ENCODE measurements at regions not wholly inside any gene's neighbourhood (a gene's known extent, or its start where the extent isn't known, plus 50 kb on each side); places are given as distances from the start of the nearest gene placed in this dataset.

GRCh38 chr11:96472085-96472484 lies 82.3 kb downstream of the JRKL start:
- H2AFZ ChIP-seq (ENCODE audit: low read length), result no peak overlapping the region
- no peaks in the 10 kb centered on the region; the same call in 1 of the 2 replicates for H3K4me1 ChIP-seq (ENCODE audit: insufficient read depth, low read length)
- no peaks in the 10 kb centered on the region for H3K23me2 ChIP-seq (ENCODE audit: insufficient read length, low read depth, low read length, poor library complexity, severe bottlenecking)
- WGBS (ENCODE audit: extremely low coverage, insufficient read length, low lambda C conversion rate), result no CpG with 5 or more reads among the region's 1 CpG
- H3K4ac ChIP-seq (ENCODE audit: low read depth, low read length), result no peak overlapping the region
- H3K27ac ChIP-seq (ENCODE audit: insufficient read length, low read depth, low read length), result no peak overlapping the region
- H4K20me1 ChIP-seq (ENCODE audit: control insufficient read depth, insufficient read depth, insufficient read length), result no peaks in the 10 kb centered on the region
- no peak overlapping the region for H3T11ph ChIP-seq (ENCODE audit: low read length)
- H2AK5ac ChIP-seq (ENCODE audit: insufficient read length, low read length), result no peak overlapping the region
- Mint-ChIP-seq H3K36me3 (ENCODE audit: insufficient read depth in 1 of 3, low read depth in 3 of 3) (peaks cover 0 to 6% (median 4%) of the 10 kb centered on the region in 3 experiments; a peak in 2 of 7 replicates), H3K27ac (no peak overlapping the region), H3K27me3 (ENCODE audit: low read depth) (no peaks in the 10 kb centered on the region; the same call in 1 of the 2 replicates), H3K4me3 (no peak overlapping the region), H3K4me1 (no peaks in the 10 kb centered on the region), H3K9me3 (peaks cover 9 to 14% of the 10 kb centered on the region in 2 experiments)
- no peak overlapping the region for H2BK20ac ChIP-seq (ENCODE audit: low read depth, low read length, poor library complexity, severe bottlenecking)
- no peak overlapping the region for H3K18ac ChIP-seq (ENCODE audit: insufficient read length, low read depth, low read length)
- H4K5ac ChIP-seq (ENCODE audit: insufficient read length, low read depth, low read length), result no peak overlapping the region
- no peak overlapping the region for H2BK15ac ChIP-seq (ENCODE audit: low read depth, low read length)
- H3K27me3 ChIP-seq (ENCODE audit: insufficient read depth, low read length), result no peaks in the 10 kb centered on the region
- no peak overlapping the region for H2BK5ac ChIP-seq (ENCODE audit: insufficient read length, low read length)
- no peak overlapping the region for H2BK120ac ChIP-seq (ENCODE audit: low read depth, low read length, poor library complexity, severe bottlenecking)
- no peaks in the 10 kb centered on the region; the same call in 1 of the 2 replicates for H3K79me2 ChIP-seq (ENCODE audit: insufficient read depth, low read length)
- no peak overlapping the region for H3K56ac ChIP-seq (ENCODE audit: insufficient read length, low read depth, low read length)
- H3K9ac ChIP-seq (ENCODE audit: extremely low read depth, insufficient read length, low read length), result no peak overlapping the region
- H2BK12ac ChIP-seq (ENCODE audit: insufficient read length, low read depth, low read length), result no peak overlapping the region
- H4K8ac ChIP-seq (replicated peaks; ENCODE audit: insufficient read length, low read depth, low read length), result no peak overlapping the region
- H3K23ac ChIP-seq (ENCODE audit: insufficient read length, low read depth, low read length), result no peak overlapping the region
- DNase-seq, result no peak
- TF ChIP-seq, protein P1, sequence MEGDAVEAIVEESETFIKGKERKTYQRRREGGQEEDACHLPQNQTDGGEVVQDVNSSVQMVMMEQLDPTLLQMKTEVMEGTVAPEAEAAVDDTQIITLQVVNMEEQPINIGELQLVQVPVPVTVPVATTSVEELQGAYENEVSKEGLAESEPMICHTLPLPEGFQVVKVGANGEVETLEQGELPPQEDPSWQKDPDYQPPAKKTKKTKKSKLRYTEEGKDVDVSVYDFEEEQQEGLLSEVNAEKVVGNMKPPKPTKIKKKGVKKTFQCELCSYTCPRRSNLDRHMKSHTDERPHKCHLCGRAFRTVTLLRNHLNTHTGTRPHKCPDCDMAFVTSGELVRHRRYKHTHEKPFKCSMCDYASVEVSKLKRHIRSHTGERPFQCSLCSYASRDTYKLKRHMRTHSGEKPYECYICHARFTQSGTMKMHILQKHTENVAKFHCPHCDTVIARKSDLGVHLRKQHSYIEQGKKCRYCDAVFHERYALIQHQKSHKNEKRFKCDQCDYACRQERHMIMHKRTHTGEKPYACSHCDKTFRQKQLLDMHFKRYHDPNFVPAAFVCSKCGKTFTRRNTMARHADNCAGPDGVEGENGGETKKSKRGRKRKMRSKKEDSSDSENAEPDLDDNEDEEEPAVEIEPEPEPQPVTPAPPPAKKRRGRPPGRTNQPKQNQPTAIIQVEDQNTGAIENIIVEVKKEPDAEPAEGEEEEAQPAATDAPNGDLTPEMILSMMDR (conservative IDR thresholded peaks at IDR 0.05), result peak; percentile 36; the same call in 2 of the 3 replicates
- H3K4me2 ChIP-seq (ENCODE audit: insufficient read depth, insufficient read length, low read length), result no peak overlapping the region
- H4K91ac ChIP-seq (ENCODE audit: insufficient read length, low read depth, low read length), result no peak overlapping the region
- no peaks in the 10 kb centered on the region for H3K9me3 ChIP-seq (ENCODE audit: control insufficient read depth, low read depth, low read length)
- H3K79me1 ChIP-seq (ENCODE audit: insufficient read depth, low read depth, low read length, poor library complexity, severe bottlenecking), result no peaks in the 10 kb centered on the region
- no peak overlapping the region for H3K14ac ChIP-seq (ENCODE audit: insufficient read depth, low read length)
